ENCODE measurements at regions not wholly inside any gene's neighbourhood (a gene's known extent, or its start where the extent isn't known, plus 50 kb on each side); places are given as distances from the start of the nearest gene placed in this dataset.

DNA sequence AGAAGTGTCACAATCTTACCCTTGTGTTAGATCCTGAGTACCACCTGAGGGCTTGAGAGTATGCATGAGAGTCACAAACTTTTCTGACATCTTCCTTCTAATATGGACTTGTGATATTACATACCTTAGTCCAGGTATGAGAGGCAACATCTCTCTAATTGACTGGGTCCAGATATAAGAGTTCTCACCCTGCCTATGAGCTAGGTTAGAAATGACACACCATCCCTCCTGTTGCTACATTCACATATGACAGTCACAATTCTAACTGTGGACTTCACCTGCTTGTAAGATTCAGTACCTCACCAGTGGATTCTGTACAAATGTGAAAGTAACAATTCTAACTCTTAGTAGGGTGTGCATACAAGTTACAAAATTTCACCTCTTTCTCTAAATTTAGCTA lies 245.2 kb downstream of the RPS4Y2 start:
- H3K4me3 ChIP-seq (ENCODE audit: low read depth, low read length) = no peak overlapping the region
- no peak for DNase-seq (ENCODE audit: low read depth)
- TF ChIP-seq, protein P1, sequence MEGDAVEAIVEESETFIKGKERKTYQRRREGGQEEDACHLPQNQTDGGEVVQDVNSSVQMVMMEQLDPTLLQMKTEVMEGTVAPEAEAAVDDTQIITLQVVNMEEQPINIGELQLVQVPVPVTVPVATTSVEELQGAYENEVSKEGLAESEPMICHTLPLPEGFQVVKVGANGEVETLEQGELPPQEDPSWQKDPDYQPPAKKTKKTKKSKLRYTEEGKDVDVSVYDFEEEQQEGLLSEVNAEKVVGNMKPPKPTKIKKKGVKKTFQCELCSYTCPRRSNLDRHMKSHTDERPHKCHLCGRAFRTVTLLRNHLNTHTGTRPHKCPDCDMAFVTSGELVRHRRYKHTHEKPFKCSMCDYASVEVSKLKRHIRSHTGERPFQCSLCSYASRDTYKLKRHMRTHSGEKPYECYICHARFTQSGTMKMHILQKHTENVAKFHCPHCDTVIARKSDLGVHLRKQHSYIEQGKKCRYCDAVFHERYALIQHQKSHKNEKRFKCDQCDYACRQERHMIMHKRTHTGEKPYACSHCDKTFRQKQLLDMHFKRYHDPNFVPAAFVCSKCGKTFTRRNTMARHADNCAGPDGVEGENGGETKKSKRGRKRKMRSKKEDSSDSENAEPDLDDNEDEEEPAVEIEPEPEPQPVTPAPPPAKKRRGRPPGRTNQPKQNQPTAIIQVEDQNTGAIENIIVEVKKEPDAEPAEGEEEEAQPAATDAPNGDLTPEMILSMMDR (IDR thresholded peaks at IDR 0.05; ENCODE audit: insufficient read depth, low read depth, low read length) = no peak

DNA sequence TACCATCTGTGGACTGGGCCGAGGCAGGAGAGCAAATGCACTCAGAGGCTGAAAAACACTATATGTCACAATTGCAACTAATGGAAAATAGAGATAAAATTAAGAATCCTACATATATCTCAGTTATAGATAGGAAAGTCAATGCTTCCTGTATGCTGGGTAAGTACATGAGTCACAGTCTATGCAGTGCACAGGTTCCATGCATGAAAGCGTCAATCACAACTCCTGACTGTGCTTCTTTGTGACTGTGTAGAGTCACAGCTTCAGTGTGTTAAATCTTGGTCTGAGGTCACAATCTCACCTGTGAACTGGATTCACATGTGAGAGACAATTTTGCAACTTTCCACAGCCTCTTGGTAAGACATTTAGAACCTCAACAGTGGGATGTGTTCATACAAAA lies 247.2 kb downstream of the RPS4Y2 start:
- TF ChIP-seq, protein P1 (IDR thresholded peaks at IDR 0.05; ENCODE audit: insufficient read depth, low read depth, low read length) = no peak
- no peak overlapping the region for H3K4me3 ChIP-seq (ENCODE audit: low read depth, low read length)
- no peak for DNase-seq (ENCODE audit: low read depth)

DNA sequence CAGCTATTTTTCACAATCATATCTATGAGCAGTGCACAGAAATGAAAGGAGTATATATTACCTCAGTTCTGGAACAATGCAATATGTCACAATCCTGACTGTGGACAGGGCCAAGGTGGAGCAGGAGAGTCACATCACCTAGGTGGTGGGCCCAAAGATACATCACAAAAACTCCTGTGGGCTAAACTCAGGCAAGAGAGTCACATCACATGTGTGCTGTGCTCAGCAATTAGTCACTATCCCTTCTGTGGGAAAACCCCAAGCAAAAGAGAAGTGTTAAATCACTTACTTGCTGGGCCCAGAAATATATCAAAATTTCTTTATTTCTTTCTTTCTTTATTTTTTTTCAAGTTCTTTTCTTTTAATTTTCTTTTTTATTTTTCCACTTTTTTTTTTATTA lies 249.6 kb downstream of the RPS4Y2 start:
- H3K4me3 ChIP-seq (ENCODE audit: low read depth, low read length) = no peak overlapping the region
- DNase-seq (ENCODE audit: low read depth) = no peak
- TF ChIP-seq, protein P1 (IDR thresholded peaks at IDR 0.05; ENCODE audit: insufficient read depth, low read depth, low read length) = no peak

DNA sequence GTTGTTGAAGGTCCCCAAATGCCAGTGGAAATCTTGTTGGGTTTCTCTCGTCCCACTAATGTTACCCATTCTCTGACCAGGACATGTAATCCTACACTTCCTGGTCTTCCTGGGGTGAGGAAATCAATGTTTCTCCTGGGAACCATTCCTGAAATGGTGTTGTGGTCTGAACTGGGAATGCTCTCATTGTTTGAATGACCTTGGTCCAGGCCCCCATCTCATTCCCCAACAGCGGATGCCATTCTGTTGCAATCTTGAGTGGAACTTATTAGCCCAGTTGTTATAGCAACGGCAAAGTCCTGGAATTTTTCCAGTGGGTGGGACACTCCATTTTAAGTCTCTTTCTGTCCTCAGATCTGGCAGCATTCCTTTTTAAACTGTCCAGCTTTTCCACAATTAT lies 265.9 kb downstream of the RPS4Y2 start:
- TF ChIP-seq, protein P1 (IDR thresholded peaks at IDR 0.05; ENCODE audit: insufficient read depth, low read depth, low read length) = no peak
- no peak overlapping the region for H3K4me3 ChIP-seq (ENCODE audit: low read depth, low read length)
- no peak for DNase-seq (ENCODE audit: low read depth)

DNA sequence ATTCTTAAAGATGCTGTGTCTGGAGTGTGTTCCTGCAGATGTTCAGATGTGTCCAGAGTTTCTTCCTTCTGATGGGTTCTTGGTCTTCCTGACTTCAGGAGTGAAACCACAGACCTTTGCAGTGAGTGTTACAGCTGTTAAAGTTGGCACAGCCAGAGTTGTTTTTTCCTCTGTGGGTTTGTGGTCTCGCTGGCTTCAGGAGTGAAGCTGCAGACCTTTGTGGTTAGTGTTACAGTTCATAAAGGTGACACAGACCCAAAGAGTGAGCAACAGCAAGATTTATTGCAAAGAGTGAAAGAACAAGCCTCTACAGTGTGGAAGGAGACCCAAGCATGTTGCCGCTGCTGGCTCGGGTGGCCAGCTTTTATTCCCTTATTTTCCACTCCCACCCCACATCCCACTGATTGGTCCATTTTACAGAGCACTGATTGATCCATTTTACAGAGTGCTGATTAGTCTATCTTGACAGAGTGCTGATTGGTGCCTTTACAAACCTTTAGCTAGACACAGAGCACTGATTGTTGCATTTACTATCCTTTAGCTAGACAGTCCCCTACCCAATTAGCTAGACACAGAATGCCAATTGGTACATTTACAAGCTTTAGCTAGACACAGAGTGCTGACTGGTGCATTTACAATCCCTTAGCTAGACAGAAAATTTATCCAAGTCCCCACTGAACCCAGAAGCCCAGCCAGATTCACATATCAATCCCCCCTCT lies 266.6 kb downstream of the RPS4Y2 start:
- TF ChIP-seq, protein P1 (IDR thresholded peaks at IDR 0.05; ENCODE audit: insufficient read depth, low read depth, low read length) = no peak
- DNase-seq (ENCODE audit: low read depth) = no peak
- H3K4me3 ChIP-seq (ENCODE audit: low read depth, low read length) = no peak overlapping the region

DNA sequence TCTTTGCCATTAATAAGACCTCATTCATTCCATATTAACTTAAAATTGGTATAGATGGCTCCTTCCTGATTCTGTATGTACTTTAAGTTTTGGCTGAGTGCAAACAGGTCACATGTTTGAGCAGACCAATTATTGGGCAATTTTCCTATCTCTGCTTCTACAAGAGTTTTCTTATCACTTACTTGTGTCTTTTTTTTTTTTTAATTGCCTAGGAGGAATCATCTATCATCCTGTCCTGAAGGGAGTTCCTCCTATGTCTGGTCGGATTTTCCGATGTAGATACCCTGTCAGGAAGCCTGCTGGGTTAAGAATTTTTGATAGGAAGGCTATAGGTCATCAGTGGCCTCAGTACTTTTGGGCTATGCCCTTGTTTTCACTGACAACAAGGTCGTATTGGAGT lies 268.0 kb downstream of the RPS4Y2 start:
- H3K4me3 ChIP-seq (ENCODE audit: low read depth, low read length) = no peak overlapping the region
- TF ChIP-seq, protein P1 (IDR thresholded peaks at IDR 0.05; ENCODE audit: insufficient read depth, low read depth, low read length) = no peak

DNA sequence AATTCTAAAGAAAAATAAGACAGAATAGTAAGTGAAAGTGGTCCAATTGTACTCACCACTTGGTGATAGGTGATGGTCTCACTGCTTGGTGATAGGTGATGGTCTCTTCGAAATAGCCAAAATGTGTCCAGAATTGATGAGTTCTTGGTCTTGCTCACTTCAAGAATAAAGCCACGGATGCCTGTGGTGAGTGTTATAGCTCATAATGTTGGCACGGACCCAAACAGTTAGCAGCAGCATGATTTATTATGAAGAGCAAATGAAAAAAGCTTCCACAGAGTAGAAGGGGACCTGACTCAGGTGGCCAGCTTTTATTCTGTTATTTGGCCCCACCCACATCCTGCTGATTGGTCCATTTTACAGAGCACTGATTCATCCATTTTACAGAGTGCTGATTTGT lies 272.6 kb downstream of the RPS4Y2 start:
- H3K4me3 ChIP-seq (ENCODE audit: low read depth, low read length) = no peak overlapping the region
- TF ChIP-seq, protein P1 (IDR thresholded peaks at IDR 0.05; ENCODE audit: insufficient read depth, low read depth, low read length) = no peak
- no peak for DNase-seq (ENCODE audit: low read depth)

More for the DNA sequence above, 268.0 kb downstream of the RPS4Y2 start:
- DNase-seq (ENCODE audit: low read depth) = no peak

Measured in fibroblast of villous mesenchyme (primary cell).